ENCODE measurements at regions not wholly inside any gene's neighbourhood (a gene's known extent, or its start where the extent isn't known, plus 50 kb on each side); places are given as distances from the start of the nearest gene placed in this dataset.

- no peak for TF ChIP-seq CTCF (IDR thresholded peaks at IDR 0.05; ENCODE audit: low read length)
- no peak for TF ChIP-seq EZH2phosphoT487 (IDR thresholded peaks at IDR 0.05; ENCODE audit: low read length)
These were observed 496.1 kb upstream of the RAB6C start for GRCh38 chr2:129483366-129483765.
